Activated naive CD4-positive, alpha-beta T cell treated with anti-CD3 and anti-CD28 coated beads, Interleukin-2, amount 50 U/mL, for 24 hours (primary cell): ENCODE measurements at regions not wholly inside any gene's neighbourhood (a gene's known extent, or its start where the extent isn't known, plus 50 kb on each side); places are given as distances from the start of the nearest gene placed in this dataset.

Experiments
- H3K27ac Mint-ChIP-seq: one replicate; pipeline ENCODE4 v1.8.0; 2021; ENCODE audit warnings: mild to moderate bottlenecking, mixed read lengths
- H3K27me3 Mint-ChIP-seq: one replicate; pipeline ENCODE4 v1.8.0; 2021; ENCODE audit warnings: mixed read lengths
- H3K36me3 Mint-ChIP-seq: one replicate; pipeline ENCODE4 v1.8.0; 2021; ENCODE audit warnings: mixed read lengths
- H3K4me1 Mint-ChIP-seq: one replicate; pipeline ENCODE4 v1.8.0; 2021; ENCODE audit warnings: mixed read lengths
- H3K4me3 Mint-ChIP-seq: one replicate; pipeline ENCODE4 v1.8.0; 2021; ENCODE audit warnings: mild to moderate bottlenecking, mixed read lengths
- H3K9me3 Mint-ChIP-seq: one replicate; pipeline ENCODE4 v1.8.0; 2021; ENCODE audit warnings: mixed read lengths

DNA sequence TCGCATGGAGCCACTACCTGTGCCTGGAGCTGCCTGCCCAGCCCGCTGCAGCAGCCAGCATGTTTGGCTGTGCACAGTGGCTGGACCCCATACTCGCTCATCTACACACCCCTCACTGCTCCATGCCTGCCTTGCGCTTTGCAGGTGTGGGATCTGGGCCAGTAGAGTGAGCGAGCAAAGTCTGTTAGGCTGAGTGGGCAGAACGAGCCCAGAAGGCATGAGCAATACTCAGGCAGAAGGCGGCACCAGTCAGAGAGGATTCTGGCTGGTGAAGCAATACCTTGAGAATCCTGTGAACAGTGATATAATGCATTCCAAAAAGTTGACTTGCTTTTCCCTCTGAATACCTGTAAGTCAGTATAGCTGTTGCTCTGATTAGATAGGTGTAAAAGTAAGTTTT, 816.4 kb downstream of the KCNT2 start:
- Mint-ChIP-seq H3K27me3 (no peaks in the 10 kb centered on the region), H3K27ac (no peak overlapping the region), H3K9me3 (no peaks in the 10 kb centered on the region), H3K4me1 (no peaks in the 10 kb centered on the region), H3K4me3 (no peak overlapping the region), H3K36me3 (no peaks in the 10 kb centered on the region)

DNA sequence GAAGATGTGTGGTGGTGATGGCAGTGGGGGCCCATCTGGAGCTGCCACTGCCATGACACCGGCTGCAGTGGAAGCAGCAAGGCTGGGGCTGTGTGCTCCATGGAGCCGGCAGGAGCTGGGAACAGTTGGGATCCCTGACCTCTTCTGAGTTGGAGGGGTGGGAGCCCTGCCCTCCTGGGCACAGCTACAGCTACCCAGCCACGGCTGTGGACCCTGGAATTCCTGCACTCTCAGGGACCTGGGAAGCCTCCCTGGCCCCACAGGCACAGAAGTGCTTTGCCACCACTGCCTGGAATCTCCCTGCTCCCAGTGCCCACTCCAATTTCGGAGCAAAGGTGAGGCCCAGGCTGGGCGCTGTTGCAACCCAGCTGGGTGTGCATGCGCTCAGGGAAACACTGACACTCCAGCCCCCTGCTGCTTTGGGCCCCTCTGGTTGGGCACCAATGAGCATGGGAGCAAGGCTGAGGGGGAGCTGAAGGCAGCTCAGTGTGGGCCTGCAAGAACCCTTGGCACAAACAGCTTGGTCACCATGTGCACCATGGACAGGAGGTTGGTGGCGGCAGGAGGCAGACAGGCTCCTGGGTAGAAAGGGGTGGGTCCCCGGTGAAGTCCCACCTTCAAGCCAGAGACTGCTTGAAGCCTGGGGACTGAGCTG, 817.6 kb downstream of the KCNT2 start:
- Mint-ChIP-seq H3K27me3 (no peaks in the 10 kb centered on the region), H3K36me3 (no peaks in the 10 kb centered on the region), H3K4me3 (no peak overlapping the region), H3K9me3 (no peaks in the 10 kb centered on the region), H3K27ac (no peak overlapping the region), H3K4me1 (no peaks in the 10 kb centered on the region)

DNA sequence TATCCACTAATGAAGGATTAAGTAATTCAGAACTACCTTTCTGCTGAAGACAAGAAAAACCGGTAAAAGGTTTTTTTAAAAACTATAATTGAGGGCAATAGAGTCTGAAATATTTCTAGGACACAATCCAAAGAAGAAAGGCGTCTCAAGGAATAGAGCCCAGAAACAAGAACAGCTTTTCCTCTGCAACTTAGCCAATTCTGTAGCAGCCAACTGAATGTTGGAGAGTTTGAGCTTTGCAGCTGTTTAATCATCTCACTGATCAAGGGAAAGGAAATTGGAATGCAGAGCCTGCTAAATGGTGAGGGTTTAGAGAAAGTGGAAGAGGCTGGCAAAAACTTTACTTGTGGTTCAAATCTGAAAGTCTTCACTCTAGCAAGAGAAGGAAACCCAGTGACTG, 818.9 kb downstream of the KCNT2 start:
- Mint-ChIP-seq H3K36me3 (no peaks in the 10 kb centered on the region), H3K9me3 (no peaks in the 10 kb centered on the region), H3K4me1 (no peaks in the 10 kb centered on the region), H3K27me3 (no peaks in the 10 kb centered on the region), H3K4me3 (no peak overlapping the region), H3K27ac (no peak overlapping the region)

DNA sequence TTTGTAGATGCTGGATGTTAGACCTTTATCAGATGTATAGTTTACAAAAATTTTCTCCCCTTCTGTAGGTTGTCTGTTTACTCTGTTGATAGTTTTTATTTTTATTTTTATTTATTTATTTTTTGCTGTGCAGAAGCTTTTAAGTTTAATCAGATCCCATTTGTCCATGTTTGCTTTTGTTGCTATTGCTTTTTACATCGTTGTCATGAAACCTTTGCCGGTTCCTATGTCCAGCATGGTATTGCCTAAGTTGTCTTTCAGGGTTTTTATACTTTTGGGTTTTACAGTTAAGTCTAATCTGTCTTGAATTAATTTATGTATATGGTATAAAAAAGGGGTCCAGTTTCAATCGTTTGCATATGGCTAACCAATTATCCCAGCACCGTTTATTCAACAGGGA, 819.5 kb downstream of the KCNT2 start:
- H3K4me3 Mint-ChIP-seq, result no peak overlapping the region

DNA sequence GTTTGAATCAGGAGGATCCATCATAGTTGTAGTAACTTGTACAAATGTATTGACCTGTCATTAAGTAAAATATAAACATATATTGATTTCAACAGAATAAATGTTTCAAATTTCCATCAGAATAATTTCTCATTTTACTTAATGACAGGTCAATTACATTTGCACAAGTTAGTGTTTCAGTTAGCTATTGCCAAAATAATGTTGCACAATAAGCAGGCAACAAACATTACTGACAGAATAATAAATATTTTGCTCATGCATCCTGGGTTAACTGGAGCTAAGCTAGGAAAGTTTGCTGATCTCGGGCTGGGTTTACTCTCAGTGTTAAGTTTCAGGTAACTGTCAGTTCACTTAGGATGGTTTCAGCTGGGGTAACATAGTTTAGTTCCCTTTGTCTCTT, 822.4 kb downstream of the KCNT2 start:
- Mint-ChIP-seq H3K4me1 (no peaks in the 10 kb centered on the region), H3K27me3 (no peaks in the 10 kb centered on the region), H3K4me3 (no peak overlapping the region), H3K9me3 (no peaks in the 10 kb centered on the region), H3K27ac (no peak overlapping the region), H3K36me3 (no peaks in the 10 kb centered on the region)

More for the DNA sequence above, 819.5 kb downstream of the KCNT2 start:
- Mint-ChIP-seq H3K27me3 (no peaks in the 10 kb centered on the region), H3K4me1 (no peaks in the 10 kb centered on the region), H3K9me3 (no peaks in the 10 kb centered on the region), H3K27ac (no peak overlapping the region), H3K36me3 (no peaks in the 10 kb centered on the region)

DNA sequence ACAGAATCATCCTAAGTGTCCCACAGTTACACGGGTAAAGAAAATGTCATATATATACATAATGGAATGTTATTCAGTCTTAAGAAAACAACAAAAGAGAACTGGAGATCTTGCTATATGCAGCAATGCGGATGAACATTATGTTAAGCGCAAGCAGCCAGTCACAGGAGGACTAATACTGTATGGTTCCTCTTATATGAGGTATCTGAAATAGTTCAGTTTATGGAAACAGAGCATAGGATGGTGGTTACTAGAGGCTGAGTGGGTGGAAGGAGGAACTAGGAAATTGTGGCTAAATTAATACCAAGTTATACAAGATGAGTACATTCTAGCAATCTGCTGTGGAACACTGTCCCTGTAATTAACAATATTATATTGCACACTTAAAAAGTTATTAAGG, 834.3 kb downstream of the KCNT2 start:
- H3K27me3 Mint-ChIP-seq, result no peaks in the 10 kb centered on the region
- H3K36me3 Mint-ChIP-seq, result no peaks in the 10 kb centered on the region
- H3K4me1 Mint-ChIP-seq, result no peaks in the 10 kb centered on the region
- H3K4me3 Mint-ChIP-seq, result no peak overlapping the region
- no peaks in the 10 kb centered on the region for H3K9me3 Mint-ChIP-seq
- no peak overlapping the region for H3K27ac Mint-ChIP-seq

DNA sequence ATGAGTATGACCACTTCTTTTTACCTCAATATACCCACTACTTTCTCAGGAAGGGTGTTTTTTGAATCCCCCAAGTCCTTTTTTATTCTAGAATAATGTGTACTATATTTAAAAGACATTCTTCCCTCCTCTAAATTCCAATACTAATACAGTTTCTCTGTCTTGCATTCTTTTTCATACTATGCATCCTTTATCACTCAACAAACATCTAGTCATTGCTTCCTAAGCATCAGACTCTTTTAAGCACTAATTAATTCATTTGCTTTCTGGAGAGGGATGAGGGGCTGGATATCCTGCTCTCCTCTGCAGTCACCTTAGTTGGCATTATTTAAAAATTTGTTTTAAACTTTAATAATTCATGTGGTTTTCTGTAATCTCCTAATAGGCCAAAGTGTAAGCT, 838.8 kb downstream of the KCNT2 start:
- Mint-ChIP-seq H3K27me3 (no peaks in the 10 kb centered on the region), H3K36me3 (no peaks in the 10 kb centered on the region), H3K9me3 (no peaks in the 10 kb centered on the region), H3K4me1 (no peaks in the 10 kb centered on the region), H3K27ac (no peak overlapping the region), H3K4me3 (no peak overlapping the region)

DNA sequence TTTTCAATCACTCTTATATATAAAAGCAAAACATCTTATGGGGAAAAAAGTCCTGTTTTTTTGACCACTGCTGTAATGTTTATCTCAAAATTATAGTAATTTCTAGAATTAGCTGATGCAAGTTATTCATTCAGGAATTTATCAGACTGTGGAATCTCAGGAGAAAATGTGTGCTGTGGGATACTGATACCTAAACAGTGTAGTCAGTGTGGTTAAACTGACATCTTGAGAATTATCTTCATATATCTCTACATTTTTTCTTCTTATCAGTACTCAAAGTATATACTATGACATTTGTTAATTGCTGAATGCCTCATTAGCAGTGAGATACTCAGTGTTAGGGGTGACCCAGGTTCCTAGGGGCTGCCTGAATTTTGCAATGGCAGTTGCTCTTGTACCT, 839.3 kb downstream of the KCNT2 start:
- Mint-ChIP-seq H3K36me3 (no peaks in the 10 kb centered on the region), H3K27ac (no peak overlapping the region), H3K27me3 (no peaks in the 10 kb centered on the region), H3K4me3 (no peak overlapping the region), H3K9me3 (no peaks in the 10 kb centered on the region), H3K4me1 (no peaks in the 10 kb centered on the region)

DNA sequence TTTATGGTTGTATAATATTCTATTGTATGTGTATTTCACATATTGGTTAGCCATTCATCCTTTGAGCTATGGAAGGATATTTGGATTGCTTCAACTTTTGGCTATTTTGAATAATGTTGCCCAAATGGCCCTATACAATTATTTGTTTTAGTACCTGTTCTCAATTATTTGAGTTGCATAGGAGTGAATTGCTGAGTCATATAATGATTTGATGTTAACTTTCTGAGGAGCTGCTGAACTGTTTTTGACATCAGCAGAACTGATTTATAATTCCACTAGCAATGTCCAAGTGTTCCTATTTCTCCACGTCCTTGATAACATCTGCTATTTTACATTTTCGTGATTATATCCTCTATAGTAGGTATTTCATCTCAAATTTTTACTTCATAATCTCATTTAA, 839.9 kb downstream of the KCNT2 start:
- Mint-ChIP-seq H3K27ac (no peak overlapping the region), H3K4me1 (no peaks in the 10 kb centered on the region), H3K27me3 (no peaks in the 10 kb centered on the region), H3K9me3 (no peaks in the 10 kb centered on the region), H3K36me3 (no peaks in the 10 kb centered on the region), H3K4me3 (no peak overlapping the region)

DNA sequence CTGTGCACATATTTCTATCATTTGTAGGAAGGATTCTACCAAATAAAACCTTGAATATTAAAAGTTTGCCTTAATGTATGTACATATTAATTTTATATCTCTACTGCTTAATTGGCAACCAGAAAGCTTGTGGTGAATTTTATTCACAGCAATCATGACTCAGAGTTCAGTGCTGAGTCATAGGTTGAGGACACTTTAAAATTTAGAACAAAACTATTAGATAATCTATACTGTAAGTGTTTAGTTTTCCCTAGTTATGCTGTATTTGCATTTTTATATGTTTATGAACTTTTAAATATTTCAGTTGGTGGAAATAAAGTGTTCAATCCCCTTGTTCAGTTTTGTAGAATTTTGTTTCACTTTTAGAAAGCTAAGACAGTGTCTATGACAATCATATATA, 841.5 kb downstream of the KCNT2 start:
- Mint-ChIP-seq H3K27ac (no peak overlapping the region), H3K27me3 (no peaks in the 10 kb centered on the region), H3K36me3 (no peaks in the 10 kb centered on the region), H3K9me3 (no peaks in the 10 kb centered on the region), H3K4me1 (no peaks in the 10 kb centered on the region), H3K4me3 (no peak overlapping the region)

DNA sequence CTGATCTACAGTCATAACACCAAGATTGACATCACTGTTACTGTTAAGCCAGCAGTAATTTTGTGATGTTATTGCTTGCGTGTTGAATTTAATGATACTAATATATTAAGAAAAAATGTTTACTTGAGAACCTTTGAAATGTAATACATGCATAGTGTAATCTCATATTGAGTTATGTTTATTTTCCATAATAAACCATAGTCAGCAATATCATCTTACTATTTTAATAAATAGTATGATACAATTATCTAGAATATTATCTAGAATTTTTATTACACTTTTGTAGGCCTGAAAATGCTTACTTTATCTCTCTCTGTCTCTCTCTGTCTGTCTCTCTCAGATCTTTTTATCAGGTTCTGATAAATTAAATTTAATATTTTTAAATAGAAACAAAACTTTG, 843.1 kb downstream of the KCNT2 start:
- Mint-ChIP-seq H3K4me1 (no peaks in the 10 kb centered on the region), H3K36me3 (no peaks in the 10 kb centered on the region), H3K4me3 (no peak overlapping the region), H3K27me3 (no peaks in the 10 kb centered on the region), H3K27ac (no peak overlapping the region), H3K9me3 (no peaks in the 10 kb centered on the region)

DNA sequence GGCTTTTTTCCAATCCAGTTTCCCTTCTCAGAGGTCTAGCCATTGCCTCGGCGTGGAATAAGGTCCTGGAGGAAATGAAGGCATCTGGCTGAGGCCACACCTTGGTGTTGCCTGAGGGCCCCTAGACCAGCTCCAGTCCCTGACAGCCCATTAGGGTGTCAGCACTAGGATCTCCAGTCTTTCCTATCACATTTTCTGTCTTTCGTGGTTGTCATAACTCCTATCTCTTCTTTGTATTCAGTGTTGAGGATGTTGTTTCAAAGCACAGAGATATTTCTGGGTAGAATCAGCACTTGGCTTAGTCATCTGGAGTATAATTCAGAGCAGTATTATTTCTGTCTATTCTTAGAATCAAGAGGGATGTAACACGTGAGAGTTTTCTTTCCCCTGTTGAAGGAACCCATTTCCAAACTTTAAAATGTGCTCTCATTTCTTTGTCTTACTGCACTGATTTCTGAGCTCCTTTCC, 844.3 kb downstream of the KCNT2 start:
- Mint-ChIP-seq H3K27me3 (no peaks in the 10 kb centered on the region), H3K9me3 (no peaks in the 10 kb centered on the region), H3K4me3 (no peak overlapping the region), H3K36me3 (no peaks in the 10 kb centered on the region), H3K4me1 (no peaks in the 10 kb centered on the region), H3K27ac (no peak overlapping the region)

DNA sequence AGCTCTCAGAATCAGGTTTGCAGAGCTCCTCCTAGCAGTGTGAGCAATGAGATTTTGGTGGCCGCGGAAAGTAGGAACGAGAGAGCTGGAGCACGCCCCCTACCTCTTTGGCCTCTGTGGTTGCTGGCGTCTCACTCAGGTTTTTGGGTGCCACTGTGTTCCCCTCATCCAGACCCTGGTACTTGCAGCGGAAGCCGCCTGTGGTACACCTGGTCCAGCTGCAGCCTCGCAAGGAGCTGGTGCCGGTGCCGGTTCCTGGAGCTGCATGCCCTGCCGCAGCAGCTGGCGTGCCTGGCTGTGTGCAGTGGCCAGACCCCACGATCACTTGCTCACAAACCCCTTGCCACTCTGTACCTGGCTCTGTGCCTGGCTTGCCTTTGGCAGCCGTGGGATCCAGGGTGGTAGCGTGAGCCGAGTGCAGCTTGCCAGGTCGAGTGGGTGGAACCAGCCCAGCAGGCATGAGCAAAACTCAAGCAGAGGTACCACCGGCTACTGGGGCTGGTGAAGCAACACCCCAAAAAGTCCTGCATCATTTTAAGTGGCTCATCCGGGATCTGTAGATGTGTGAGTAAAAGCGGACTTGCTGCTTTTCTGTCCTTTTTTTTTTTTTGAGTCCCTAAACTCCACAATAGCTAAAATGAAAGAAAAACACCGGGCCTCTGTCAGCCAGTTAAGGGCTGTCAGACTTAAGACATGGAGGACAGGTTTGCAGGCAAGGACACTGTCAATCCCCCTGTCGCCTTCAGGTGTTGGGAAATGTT, 844.9 kb downstream of the KCNT2 start:
- H3K4me1 Mint-ChIP-seq, result no peaks in the 10 kb centered on the region

DNA sequence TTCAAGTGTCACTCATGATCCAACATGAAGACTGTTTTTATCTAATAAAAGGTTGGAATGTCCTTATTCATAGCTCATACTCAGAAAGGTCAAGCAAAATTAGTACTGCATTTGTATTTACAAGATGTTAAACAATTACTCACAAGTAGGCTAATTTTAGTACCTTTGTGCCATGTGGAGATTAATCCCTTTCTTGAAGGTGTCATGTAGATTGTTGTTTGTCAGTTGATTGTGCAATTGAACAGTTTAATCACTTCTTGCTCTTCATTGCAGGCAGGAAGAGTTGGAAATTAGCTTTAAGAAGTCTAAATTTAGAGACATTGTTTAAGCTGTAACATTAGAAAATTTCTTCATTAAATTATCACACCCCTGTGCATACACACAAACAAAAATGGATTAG, 847.1 kb downstream of the KCNT2 start:
- H3K27ac Mint-ChIP-seq, result no peak overlapping the region
- no peaks in the 10 kb centered on the region for H3K9me3 Mint-ChIP-seq
- no peaks in the 10 kb centered on the region for H3K4me1 Mint-ChIP-seq
- no peaks in the 10 kb centered on the region for H3K36me3 Mint-ChIP-seq
- no peak overlapping the region for H3K4me3 Mint-ChIP-seq
- no peaks in the 10 kb centered on the region for H3K27me3 Mint-ChIP-seq

More for the DNA sequence above, 844.9 kb downstream of the KCNT2 start:
- Mint-ChIP-seq H3K27ac (no peak overlapping the region), H3K9me3 (no peaks in the 10 kb centered on the region), H3K4me3 (no peak overlapping the region), H3K36me3 (no peaks in the 10 kb centered on the region), H3K27me3 (no peaks in the 10 kb centered on the region)

DNA sequence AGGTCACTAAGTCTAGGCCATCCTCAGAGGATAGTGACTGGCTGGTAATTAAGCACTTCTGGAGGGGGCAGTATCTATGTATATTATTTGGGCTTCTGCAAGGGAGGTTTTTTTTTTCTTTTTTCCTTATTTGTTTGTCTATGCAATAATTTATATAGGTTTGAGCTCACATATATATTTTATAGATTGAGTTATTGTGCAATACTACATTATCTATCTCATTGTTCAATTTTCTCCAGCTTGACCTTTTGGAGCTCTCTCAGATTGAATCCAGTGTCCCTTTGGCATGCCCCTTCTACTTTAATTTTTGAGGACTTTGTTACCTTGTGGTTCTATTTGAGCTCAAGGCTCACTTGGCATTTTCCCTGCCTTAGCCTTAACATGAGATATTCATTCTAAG, 852.1 kb downstream of the KCNT2 start:
- Mint-ChIP-seq H3K4me3 (no peak overlapping the region), H3K4me1 (no peaks in the 10 kb centered on the region), H3K27ac (no peak overlapping the region), H3K9me3 (no peaks in the 10 kb centered on the region), H3K36me3 (no peaks in the 10 kb centered on the region), H3K27me3 (no peaks in the 10 kb centered on the region)

DNA sequence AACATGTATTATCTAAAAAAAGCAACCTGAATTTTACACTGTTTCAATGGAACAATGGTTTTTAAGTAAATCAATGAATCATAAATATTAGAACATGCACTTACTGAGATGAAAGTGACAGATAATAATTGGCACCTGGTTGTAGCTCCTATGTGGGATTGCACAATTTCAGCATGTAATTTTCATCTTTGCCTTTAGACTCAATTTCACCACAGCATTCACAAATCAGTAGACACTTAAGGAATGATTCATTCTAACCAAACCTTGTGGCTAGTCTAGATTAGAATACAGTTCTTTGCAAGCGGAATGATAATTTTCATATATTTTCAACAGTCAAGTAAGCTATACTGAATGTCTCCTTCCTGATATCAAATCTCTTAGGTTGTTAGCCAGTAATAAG, 853.4 kb downstream of the KCNT2 start:
- Mint-ChIP-seq H3K27ac (no peak overlapping the region), H3K9me3 (no peaks in the 10 kb centered on the region), H3K4me1 (no peaks in the 10 kb centered on the region), H3K4me3 (no peak overlapping the region), H3K36me3 (no peaks in the 10 kb centered on the region), H3K27me3 (no peaks in the 10 kb centered on the region)

DNA sequence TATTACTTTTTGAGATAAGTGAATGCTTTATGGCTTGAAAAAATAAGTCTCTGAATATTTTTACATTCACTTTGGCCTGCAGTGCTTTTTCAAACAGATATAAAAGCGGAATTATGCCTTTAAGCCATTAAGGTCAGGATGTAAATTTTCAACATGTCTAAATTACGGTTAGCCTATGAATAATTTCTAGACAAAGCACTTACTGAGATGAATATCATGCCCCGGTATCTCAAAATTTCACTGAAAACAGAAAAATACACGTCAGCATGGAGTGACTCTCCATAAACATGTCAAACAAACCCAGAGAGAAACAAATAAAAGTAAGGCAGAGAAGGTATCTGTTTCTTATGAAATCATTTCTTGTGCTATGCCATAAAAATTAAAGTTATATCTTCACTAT, 853.9 kb downstream of the KCNT2 start:
- Mint-ChIP-seq H3K27me3 (no peaks in the 10 kb centered on the region), H3K36me3 (no peaks in the 10 kb centered on the region), H3K27ac (no peak overlapping the region), H3K4me1 (no peaks in the 10 kb centered on the region), H3K4me3 (no peak overlapping the region), H3K9me3 (no peaks in the 10 kb centered on the region)
